ENCODE measurements at regions not wholly inside any gene's neighbourhood (a gene's known extent, or its start where the extent isn't known, plus 50 kb on each side); places are given as distances from the start of the nearest gene placed in this dataset.
"Not testable (repeated sequence)": the region's sequence is repeated elsewhere in the genome, so short reads cannot be mapped to it uniquely, and the experiment has no call there.

DNA sequence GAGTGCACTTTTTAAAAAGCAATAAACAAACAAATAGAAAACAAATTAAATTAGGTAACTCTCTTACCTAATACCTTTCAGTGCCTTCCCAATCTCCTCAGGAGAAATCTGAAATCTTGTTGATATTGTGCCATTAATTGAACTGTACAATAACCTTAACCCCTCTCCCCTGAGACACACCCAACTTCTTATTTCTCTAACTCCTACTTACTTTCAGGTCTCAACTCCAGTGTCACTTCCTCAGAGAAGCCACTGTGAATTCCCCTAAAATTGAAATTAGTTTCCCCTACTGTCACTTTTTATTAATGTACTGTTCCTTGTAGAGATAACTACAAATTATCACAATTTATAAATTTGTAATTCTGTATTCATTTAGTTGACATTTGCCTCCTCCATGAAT, 295.3 kb upstream of the TNC start:
- DNase-seq, result no peak

DNA sequence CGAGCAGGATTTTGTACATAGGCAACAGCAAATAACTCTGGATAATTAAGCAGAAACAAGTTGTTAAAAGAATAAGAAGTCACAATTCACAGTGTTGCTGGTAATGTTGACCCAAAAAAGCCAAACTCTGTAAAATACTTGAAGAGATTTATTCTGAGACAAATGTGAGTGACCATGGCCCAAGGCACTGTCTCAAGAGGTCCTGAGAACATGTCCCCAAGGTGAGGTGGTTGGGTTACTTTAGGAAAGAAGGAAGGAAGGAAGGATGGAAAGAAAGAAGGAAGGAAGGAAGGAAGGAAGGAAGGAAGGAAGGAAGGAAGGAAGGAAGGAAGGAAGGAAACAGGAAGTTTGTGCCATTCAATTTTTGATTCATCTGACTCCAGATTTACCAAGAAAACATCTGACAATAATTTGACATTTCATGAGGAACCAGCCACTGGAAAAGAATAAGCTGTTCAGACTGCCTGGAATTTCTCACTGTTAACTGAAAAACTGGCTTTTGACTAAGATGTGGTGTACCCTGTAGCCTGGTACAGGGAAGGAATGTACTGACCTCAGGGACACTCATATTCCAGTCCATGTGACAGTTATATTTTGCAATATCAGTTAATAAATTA, 295.9 kb upstream of the TNC start:
- no peak for DNase-seq

DNA sequence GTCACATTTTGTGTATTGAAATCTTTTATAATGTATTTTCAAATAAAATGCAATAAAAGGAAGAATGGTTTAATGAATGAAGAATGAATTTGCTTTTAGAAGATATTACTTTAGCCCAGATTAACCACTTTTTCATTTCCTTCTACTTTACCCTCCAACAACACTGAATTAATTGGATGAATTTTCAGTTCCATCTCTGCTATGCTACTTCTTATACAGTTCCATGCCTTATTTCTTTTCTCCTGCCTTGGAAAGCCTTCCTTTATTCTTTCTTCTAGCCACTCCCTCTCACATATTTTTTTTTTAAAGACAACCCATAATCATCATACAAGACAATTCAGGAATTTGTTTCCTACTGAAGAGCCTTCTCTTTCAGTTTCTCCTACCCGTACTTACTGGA, 296.6 kb upstream of the TNC start:
- DNase-seq, result no peak

DNA sequence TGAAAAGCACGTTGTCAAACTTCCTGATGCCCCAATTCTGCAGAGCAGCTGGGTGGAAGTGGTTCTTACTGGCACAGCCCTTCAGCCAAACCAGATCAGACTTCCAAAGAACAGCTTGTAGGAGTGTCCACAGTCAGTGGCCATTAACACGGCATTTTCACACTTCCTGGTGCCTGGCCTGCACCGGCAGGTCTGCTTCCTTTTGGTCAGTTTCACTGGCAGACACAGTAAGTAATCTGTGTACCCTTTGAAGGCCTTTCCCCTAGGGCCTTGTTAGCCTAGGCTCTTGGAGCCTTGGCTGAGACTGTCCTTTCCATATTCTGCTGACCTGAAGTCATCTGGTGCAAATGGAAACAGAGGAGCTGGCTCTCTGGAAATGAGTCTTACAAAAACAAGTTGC, 297.5 kb upstream of the TNC start:
- no peak for DNase-seq

DNA sequence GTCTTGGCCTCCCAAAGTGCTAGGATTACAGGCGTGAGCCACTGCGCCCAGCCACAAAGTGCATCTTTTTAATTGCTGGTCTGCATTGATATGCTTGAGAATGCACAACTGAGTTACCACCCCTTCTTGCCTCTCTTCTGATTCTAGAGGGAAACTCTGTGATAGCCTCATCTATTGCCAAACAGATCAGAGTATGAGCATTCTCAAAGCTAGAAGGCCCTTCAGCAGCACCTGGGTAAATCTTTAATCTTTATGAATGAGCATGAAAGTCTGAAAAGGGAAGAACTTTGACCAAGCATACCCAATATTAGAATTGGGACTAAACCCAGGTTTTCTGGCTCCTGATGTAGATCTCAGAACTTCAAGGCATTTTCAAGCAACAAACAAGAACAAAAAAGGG, 298.3 kb upstream of the TNC start:
- no peak for DNase-seq

DNA sequence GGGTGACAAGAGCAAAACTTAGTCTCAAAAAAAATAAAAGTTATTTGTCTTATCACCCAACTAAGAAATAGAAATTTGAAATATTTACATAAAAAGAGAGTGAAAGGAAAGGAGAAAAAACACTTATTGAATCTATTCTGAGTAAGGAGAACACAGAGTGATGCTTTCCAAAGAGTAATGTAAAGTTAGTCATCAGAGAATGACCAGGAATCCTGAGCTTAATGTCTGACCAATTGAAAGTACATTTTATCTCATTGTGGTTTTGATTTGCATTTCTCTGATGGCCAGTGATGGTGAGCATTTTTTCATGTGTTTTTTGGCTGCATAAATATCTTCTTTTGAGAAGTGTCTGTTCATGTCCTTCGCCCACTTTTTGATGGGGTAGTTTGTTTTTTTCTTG, 300.2 kb upstream of the TNC start:
- not testable (repeated sequence) for DNase-seq

DNA sequence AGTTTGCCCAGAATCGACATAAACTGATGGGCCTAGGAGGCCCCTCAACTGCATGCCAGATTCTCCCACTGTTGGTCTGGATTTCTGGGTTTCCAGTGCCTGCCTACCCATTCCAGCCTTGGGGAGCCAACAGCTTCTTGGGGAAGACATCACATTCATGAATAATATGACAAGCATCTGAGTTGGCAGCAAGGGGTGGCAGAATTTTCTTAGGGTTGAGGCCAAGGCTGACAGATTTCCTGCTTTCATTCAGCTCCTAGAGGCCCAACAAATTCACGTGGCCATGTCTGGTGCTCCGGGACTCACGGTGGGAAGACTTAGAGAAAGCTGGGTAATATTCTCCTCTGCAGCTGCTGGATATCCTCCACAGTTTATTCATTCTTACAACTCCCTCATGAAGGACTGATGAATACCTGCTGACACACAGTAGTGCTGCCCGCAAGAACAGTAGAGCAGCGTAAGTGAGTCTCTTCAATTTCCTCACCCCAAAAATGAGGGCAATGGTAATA, 305.0 kb upstream of the TNC start:
- no peak for DNase-seq

DNA sequence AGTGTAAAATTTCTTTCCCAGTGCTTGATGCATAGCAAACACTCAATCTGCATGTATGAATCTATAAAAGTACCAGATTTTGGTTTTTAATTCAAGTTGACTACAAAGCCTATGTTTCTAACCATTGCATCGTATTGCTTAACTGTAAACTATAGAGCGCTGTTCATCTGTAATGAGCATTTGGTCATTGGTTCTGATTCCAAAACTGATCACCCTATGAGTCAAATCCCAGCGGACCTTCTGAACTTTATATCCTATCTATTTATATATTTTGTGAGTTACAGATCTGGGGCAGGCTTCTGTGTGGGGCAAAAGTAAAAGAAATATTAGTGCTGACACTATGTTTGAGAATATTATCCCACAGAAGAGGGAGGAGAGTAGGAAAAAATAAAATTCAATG, 305.7 kb upstream of the TNC start:
- no peak for DNase-seq

DNA sequence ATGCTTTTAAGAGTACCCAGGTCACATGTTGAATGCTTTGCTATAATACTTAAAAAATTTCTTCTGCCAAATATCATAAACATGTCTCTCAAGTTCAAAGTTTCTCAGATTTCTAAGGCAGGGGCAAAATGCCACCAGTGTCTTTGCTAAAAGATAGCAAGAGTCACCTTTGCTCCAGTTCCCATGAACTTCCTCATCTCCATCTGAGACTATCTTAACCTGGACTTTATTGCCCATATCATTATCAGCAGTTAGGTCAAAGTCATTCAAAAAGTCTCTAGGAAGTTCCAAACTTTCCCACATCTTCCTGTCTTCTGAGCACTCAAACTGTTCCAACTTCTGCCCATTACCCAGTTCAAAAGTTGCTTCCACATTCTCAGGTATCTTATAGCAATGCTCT, 307.6 kb upstream of the TNC start:
- DNase-seq, result no peak

DNA sequence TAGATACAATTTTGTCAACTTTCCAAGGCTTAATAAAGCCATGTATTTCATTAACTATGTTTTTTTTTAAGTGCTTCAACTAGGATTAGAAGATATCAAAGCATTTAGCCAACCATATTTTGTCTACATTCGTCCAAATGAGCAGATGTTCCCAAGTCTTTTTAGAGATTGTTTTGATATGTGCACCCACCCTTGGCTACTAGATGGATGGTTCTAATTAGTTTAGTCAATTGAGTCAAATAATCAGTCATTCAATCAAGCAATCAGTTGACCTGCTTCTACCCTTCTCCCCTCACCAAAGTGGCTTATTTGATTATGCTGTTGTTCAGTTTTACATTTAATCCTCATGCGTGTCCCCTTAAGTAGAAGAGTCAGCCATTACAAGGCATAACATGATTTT, 319.5 kb upstream of the TNC start:
- DNase-seq, result no peak

DNA sequence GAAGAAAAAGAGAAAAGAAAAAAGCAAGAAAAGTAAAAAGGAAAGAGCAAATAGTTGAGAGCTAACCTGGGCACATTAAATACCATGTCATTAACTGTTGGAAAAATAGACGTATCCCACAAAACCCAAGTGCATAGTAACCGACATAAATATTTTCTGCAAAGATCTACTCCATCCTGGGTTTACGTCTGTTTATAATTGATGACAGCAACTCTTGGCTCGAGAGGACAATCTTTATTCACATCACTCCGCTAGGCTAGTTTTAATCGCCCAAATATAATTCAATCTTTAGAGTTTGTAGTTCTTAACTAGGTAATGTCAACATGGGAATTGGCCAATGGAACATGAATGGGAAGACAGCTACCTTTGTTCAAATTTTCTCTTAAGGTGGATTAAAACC, 321.7 kb upstream of the TNC start:
- no peak for DNase-seq

DNA sequence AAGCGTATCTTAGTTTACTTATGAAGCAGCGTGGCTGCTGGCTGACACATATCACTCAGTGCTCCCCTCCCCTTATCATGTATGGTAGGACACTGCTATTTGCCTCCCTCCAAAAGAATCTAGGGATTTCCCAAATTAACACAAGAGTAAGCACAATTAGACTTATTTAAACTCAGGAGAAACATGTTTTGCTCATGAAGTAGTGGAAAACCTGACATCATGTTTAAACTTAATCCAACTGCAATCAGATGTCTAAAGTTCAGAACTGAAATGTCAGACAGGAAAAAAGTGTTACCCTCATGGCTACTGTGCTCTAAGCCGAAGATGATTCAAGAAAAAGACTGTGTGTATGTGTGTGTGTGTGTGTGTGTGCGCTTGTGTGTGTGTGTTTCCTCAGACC, 324.1 kb upstream of the TNC start:
- DNase-seq, result no peak

DNA sequence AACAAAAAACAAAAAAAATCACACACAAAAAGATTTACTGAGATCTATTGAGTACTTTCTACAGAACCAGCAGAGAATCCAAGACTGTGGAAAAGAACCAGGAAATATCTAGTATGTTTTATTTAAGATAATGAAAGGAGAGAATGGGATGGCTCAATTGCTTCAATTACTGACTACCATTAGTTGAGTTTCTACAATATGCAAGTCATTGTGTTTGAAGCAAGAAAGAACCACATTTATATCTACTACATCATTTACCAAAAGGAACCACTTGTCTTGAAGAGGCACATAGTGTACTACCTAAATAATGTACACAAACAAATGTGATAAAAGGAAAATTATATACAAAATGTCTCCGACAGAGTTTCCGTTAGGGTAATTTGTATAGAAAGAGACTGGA, 325.9 kb upstream of the TNC start:
- DNase-seq, result no peak

DNA sequence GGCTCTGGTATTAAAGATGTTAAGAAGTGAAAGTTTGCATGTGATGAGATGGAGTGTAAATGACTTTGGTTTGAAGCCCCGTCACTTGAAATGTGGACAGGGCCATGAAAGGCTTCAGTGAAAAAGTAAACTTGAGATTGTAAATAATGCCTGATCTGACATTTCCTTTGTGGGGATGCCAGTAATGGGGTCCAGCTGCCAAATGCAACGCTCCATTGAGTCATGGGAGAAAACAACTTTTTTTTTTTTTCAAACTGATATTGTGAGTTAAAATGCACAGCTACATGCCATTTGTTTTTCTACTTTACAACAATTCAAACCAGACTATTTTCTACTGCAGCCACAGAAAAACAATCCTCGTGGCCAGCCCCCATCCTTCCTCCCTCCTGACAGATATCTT, 327.0 kb upstream of the TNC start:
- DNase-seq, result no peak

DNA sequence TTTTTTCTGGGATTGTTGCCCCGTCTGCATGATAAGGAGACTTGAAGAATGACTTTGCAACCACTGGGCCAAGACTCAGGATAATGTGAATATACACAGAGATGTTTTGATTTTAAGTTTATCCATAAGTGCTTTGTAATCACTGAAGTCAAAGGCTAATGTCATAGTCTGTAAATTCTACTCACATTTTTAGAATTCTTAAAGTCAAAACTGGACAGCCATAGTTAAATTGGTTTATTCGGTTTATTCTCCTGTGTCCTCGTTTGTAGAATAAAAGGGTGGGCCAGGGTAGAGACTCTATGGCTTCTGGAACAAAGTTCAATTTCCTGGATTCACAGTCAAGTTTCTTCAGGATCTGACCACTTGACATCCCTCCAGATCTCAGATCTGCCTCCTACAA, 327.7 kb upstream of the TNC start:
- no peak for DNase-seq

DNA sequence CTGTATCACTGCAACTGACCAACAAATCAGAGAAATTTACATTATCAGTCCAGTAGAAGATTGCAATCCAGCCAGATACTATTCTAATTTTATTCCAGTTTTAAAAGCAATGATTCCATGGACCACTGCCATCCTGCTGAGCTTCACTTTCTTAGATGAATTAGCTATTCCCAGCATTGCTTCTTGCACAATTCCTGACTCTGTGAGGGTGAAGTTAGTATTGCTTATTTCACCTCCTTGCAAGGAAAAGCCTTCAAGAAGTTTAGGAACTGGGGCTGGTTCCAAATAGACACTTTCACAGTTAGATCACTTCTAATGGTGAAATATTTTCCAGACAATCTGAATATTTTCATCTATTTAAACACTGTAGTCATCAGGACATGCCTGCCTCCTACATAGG, 338.6 kb upstream of the TNC start:
- DNase-seq, result no peak

DNA sequence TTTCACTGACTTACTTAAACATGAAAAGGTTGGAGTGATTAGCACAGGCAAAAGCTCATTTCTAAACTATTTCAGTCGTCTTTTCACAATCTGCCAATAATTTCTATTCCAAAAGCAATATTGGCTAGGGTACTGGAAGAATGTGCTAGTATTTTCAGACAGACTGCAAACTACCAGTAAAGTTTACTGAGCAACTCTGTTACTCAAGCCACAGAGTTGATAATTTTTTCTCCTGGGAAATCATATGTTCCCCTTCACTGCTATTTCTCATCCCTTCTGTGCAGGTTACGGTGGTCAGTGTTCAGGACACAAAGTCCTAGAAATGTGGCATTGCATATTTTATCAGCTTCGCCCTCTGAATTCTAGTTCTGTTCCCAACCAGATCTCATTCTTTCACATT, 343.3 kb upstream of the TNC start:
- DNase-seq, result no peak

DNA sequence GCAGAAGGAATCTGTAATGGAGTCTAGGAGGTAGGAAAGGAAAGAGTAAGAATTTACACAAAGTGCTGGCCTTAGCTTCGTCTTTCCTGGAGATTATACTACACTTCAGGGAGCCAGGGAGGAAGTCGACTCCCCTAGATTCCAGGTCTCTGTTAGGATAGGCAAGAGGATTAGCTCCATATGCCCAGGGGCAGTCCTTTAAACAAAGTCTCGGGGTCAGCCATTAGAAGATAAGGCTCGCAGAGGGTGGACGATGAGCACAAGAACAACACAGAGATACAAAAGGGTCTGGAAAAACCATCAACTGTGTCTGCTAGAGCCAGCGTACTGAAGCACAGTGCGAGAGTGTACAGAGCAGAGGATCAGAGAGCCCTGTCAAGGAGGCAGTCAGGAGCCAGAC, 344.7 kb upstream of the TNC start:
- DNase-seq, result no peak

DNA sequence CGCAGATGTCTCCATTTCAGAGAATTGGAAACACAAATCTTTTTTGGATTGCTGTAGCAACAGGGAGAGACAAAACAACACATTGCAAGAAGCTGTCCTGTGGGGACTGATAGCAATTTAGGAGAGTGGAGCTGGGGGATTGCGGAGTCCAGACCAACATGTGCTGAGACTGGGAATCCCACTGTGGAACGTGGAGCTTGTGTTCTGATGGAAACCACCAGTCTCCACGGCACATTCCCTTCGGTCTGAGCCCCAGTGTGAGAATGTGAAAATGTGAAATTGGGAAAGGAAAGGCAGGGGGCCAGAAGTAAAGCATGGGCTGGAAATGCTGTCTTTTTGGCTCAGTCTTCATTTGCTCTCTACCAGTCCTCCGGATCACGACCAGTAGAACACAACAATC, 348.8 kb upstream of the TNC start:
- no peak for DNase-seq

DNA sequence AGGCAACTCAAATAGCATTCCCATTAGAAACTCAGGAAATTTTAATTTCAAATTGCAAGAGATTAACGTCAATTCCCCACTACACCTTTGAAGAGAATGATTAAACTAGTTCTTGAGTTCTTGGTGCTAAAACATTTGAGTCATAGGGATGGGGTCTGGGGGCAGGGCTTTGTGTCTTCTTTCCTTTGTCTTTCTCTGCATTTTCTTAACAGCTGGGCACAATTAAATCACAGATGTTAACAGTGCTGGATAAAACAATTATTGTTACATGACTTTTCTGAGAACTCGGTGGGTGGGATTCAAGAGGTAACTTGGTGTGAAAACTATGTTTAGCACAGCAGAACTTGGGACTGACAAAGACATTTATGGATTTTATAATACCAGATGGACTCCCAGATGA, 351.9 kb upstream of the TNC start:
- DNase-seq, result no peak

DNA sequence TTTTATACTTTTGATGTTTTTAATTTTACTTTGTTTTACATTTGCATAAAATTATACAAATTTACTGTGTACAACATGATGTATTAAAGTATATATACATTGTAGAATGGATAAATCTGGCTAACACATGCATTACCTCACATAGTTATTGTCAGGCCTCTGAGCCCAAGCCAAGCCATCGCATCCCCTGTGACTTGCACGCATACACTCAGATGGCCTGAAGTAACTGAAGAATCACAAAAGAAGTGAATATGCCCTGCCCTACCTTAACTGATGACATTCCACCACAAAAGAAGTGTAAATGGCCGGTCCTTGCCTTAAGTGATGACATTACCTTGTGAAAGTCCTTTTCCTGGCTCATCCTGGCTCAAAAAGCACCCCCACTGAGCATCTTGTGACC, 355.1 kb upstream of the TNC start:
- DNase-seq, result not testable (repeated sequence)

DNA sequence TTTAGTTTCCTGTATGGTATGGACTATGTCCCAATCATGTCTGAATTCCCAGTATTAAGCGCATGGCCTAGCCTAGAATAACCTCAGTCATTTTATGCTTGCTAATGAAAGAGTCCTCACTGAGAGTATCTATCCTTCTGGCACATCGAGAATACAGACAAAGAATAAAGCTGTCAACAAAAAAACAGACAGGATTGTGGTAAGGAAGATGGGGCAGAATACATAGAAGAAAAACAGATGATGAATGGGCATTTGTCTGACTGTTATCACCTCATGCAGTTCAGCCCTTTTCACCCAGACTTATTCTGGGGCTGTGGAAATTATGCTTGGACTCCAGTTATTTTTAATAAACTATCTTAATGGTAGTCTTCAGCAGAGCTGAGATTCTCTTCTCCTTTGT, 363.8 kb upstream of the TNC start:
- no peak for DNase-seq

DNA sequence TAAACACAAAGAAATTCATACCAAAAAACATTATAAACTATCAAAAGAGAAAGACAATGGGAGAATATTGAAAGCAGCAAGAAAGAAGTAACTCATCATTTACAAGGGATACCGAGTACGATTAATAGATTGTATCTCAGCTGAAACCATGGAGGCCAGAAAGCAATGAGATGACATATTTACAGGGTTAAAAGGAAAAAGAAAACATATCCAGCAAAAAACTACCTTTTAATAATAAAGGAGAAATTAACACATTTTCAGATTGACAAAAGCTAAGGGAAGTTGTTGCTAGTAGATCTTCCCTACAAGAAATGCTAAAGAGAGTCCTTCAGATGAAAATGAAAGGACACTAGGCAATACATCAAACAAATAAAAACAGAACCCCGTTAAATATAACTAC, 364.8 kb upstream of the TNC start:
- no peak for DNase-seq

DNA sequence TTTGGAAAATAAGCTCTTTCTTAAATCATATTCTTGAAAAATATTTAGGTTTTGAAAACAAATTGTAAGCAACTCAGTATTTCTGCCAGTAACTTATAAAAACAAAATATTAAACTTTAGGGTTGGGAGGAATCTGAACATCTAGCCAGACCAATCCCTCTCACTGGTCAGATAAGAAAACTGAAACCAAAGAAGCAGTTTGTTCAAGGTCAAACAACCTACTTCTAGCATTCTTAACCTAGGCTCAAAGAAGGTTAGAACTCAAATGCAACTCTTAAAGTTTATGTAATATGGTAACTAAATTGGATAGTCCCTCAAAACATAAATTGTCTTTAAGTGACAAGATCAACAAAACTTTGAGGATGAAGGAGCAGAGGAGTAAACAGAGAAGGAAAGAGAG, 374.9 kb upstream of the TNC start:
- no peak for DNase-seq

DNA sequence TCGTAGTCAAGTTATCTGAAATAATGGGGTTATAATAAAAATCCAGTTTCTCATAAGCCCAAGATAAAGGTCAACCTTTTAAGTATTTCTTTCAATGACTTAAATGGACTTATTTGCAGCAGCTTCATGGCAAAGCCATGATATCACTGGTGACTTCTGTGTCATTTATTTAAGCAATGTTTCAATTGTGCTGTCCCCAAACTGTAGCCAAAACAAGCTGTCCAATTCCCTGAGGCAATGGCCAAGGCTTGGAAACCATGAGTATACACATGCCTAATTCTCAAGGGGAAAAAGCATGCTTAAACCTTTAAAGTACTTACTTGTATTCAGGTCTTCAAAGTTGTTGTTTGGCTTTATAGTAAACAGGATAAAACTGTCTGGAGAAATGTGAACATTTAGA, 376.4 kb upstream of the TNC start:
- no peak for DNase-seq
